HepG2 (cell line): ENCODE measurements at regions not wholly inside any gene's neighbourhood (a gene's known extent, or its start where the extent isn't known, plus 50 kb on each side); places are given as distances from the start of the nearest gene placed in this dataset.

ENCODE experiments used
- ATAC-seq: fragments of 200-7000 bp; cut with Tn5 transposase; 3 replicates; pipeline ENCODE4 v1.9.1; 2020; ENCODE audit warnings: mild to moderate bottlenecking, moderate library complexity
- BruUV-seq: library from RNA; stranded (reverse); fragments of 400-500 nt; replicated peaks from 2 replicates; lab custom pipeline; 2021; lab: Mats Ljungman, UMichigan
- CTCF ChIA-PET: fragments of 300-600 bp; formaldehyde crosslinking; extraction: SDS; loops from one replicate; lab custom pipeline; 2021; ENCODE audit warnings: low total read pairs, inconsistent platforms, low intra/inter-chr PET ratio; lab: Yijun Ruan, JAX
- POLR2A ChIA-PET: fragments of 350-600 bp; sonication (Branson Sonifier 250); formaldehyde crosslinking; loops from one replicate; lab custom pipeline; 2020; ENCODE audit warnings: antibody characterized with exemption, inconsistent platforms; lab: Yijun Ruan, JAX
- DNase-seq: peaks from one replicate; pipeline ENCODE4 v3.0.0-alpha.2; 2015; ENCODE audit warnings: low spot score
- FAIRE-seq: peaks from 3 replicates; lab custom pipeline; 2011; peaks lifted over from hg19 to GRCh38; lab: Jason Lieb, UNC
- H2AFZ ChIP-seq: one replicate; pipeline ENCODE4 v1.6.1; 2011; ENCODE audit warnings: low read length, inconsistent platforms
- H3K27ac ChIP-seq: fragments of 300-600 bp; 3 replicates; pipeline ENCODE4 v1.8.0; 2011; ENCODE audit warnings: mixed run types, mild to moderate bottlenecking, mixed read lengths, low read length, inconsistent platforms; ENCODE audit not compliant: insufficient read depth; ENCODE audit errors: extremely low read length
- H3K27me3 ChIP-seq, 2 experiments: fragments of 200-600 bp in 1 of 2; 2 replicates in 1 of 2; 3 replicates in 1 of 2; pipeline versions ENCODE4 v1.6.0 to v1.8.0; 2011; ENCODE audit warnings: low read length in 2 of 2, mild to moderate bottlenecking in 2 of 2, moderate library complexity in 2 of 2, inconsistent platforms in 1 of 2; ENCODE audit not compliant: insufficient read depth in 2 of 2, control insufficient read depth in 1 of 2
- H3K36me3 ChIP-seq, 2 experiments: fragments of 200-600 bp in 1 of 2; replicated peaks in 1 of 2; 2 replicates in 1 of 2; 3 replicates in 1 of 2; pipeline versions ENCODE4 v1.5.1 to v1.8.0; 2011; ENCODE audit warnings: low read length in 2 of 2, inconsistent platforms in 1 of 2; ENCODE audit not compliant: insufficient read depth in 2 of 2, control insufficient read depth in 1 of 2
- H3K4me1 ChIP-seq: 2 replicates; pipeline ENCODE4 v1.5.1; 2012; ENCODE audit warnings: low read length, inconsistent platforms; ENCODE audit not compliant: insufficient read depth
- H3K4me2 ChIP-seq: 2 replicates; pipeline ENCODE4 v1.6.0; 2011; ENCODE audit warnings: low read depth, low read length, inconsistent platforms
- H3K4me3 ChIP-seq, 3 experiments: fragments of 200-600 bp in 1 of 3; sonication (generic), shearing (Covaris generic) in 1 of 3; replicated peaks in 1 of 3; 2 replicates each; pipeline ENCODE4 v1.5.1; 2011 to 2016; ENCODE audit warnings: low read length in 3 of 3, inconsistent platforms in 2 of 3, low read depth in 2 of 3, mild to moderate bottlenecking in 2 of 3, control low read depth in 1 of 3, mixed read lengths in 1 of 3; ENCODE audit not compliant: insufficient read depth in 1 of 3
- H3K79me2 ChIP-seq: one replicate; pipeline ENCODE4 v1.6.1; 2011; ENCODE audit warnings: low read length, inconsistent platforms; ENCODE audit not compliant: insufficient read depth
- H3K9ac ChIP-seq: 2 replicates; pipeline ENCODE4 v1.6.0; 2011; ENCODE audit warnings: mild to moderate bottlenecking, low read depth, low read length, inconsistent platforms; ENCODE audit not compliant: insufficient read depth
- H3K9me3 ChIP-seq: 2 replicates; pipeline ENCODE4 v1.5.1; 2012; ENCODE audit warnings: mild to moderate bottlenecking, low read length
- H4K20me1 ChIP-seq: 2 replicates; pipeline ENCODE4 v1.6.0; 2011; ENCODE audit warnings: inconsistent platforms, mild to moderate bottlenecking, low read length, moderate library complexity; ENCODE audit not compliant: insufficient read depth
- FOXP1 ChIP-seq, 2 experiments: fragments of 450-650 bp in 1 of 2; IDR thresholded peaks; 2 replicates each; pipeline ENCODE4 v1.6.1; 2017 to 2018; ENCODE audit warnings: antibody characterized with exemption in 1 of 2
- KDM1A ChIP-seq: IDR thresholded peaks from 2 replicates; pipeline ENCODE4 v1.6.1; 2016; ENCODE audit warnings: missing compliant biosample characterization
- RXRA ChIP-seq: sonication (generic); formaldehyde crosslinking; IDR thresholded peaks from 2 replicates; pipeline ENCODE4 v1.5.1; 2020; ENCODE audit warnings: missing genetic modification reagents
- ZNF790 ChIP-seq: sonication (generic); formaldehyde crosslinking; IDR thresholded peaks from 2 replicates; pipeline ENCODE4 v1.8.0; 2022; ENCODE audit warnings: missing genetic modification reagents, mild to moderate bottlenecking, borderline replicate concordance
- WGBS: methylation state at CpG from one replicate; pipeline ENCODE4 v1.1.6; 2017; ENCODE audit warnings: low lambda C conversion rate; 5-methylcytosine and 5-hydroxymethylcytosine counted together
- in situ Hi-C: cut with HindIII; loops from 2 replicates; pipeline ENCODE4 v1.10.0; 2017; ENCODE audit warnings: low pct_unique_long_range_greater_than_20kb; ENCODE audit not compliant: extremely low pct_ligation_motif_present
- intact Hi-C: fragments of 100-400 bp; cut with micrococcal nuclease; formaldehyde crosslinking; loops from one replicate; pipeline ENCODE4 v1.10.0; 2022; ENCODE audit not compliant: unreplicated experiment
- TF ChIP-seq, protein P1 (sequence below): sonication (generic); formaldehyde crosslinking; IDR thresholded peaks from 2 replicates; pipeline ENCODE4 v1.9.0; 2021; ENCODE audit warnings: mild to moderate bottlenecking, missing genetic modification reagents
- TF ChIP-seq, protein P2 (sequence below): sonication (generic); formaldehyde crosslinking; IDR thresholded peaks from 2 replicates; pipeline ENCODE4 v1.8.0; 2022; ENCODE audit warnings: mild to moderate bottlenecking, missing genetic modification reagents

DNA sequence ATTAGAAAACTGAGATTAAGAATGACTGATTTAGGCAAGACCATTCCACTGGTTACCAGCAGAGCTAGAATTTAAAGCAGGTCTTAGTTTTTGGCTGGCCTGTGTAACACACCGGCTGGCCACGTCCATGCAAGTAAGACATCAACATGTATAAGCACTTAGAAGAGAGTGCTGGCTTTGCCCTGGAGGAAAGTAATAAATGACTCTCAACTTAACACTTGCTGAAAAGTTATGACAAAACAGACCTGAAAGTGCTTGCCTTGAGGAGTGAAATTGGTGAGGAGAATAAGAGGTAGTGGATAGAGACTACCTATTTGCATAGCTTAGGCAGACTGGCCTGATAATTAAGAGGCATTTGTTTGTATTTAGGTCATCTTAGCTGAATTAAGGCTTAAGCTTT lies 165.7 kb upstream of the KCNJ3 start (continued):
- TF ChIP-seq, protein P1, sequence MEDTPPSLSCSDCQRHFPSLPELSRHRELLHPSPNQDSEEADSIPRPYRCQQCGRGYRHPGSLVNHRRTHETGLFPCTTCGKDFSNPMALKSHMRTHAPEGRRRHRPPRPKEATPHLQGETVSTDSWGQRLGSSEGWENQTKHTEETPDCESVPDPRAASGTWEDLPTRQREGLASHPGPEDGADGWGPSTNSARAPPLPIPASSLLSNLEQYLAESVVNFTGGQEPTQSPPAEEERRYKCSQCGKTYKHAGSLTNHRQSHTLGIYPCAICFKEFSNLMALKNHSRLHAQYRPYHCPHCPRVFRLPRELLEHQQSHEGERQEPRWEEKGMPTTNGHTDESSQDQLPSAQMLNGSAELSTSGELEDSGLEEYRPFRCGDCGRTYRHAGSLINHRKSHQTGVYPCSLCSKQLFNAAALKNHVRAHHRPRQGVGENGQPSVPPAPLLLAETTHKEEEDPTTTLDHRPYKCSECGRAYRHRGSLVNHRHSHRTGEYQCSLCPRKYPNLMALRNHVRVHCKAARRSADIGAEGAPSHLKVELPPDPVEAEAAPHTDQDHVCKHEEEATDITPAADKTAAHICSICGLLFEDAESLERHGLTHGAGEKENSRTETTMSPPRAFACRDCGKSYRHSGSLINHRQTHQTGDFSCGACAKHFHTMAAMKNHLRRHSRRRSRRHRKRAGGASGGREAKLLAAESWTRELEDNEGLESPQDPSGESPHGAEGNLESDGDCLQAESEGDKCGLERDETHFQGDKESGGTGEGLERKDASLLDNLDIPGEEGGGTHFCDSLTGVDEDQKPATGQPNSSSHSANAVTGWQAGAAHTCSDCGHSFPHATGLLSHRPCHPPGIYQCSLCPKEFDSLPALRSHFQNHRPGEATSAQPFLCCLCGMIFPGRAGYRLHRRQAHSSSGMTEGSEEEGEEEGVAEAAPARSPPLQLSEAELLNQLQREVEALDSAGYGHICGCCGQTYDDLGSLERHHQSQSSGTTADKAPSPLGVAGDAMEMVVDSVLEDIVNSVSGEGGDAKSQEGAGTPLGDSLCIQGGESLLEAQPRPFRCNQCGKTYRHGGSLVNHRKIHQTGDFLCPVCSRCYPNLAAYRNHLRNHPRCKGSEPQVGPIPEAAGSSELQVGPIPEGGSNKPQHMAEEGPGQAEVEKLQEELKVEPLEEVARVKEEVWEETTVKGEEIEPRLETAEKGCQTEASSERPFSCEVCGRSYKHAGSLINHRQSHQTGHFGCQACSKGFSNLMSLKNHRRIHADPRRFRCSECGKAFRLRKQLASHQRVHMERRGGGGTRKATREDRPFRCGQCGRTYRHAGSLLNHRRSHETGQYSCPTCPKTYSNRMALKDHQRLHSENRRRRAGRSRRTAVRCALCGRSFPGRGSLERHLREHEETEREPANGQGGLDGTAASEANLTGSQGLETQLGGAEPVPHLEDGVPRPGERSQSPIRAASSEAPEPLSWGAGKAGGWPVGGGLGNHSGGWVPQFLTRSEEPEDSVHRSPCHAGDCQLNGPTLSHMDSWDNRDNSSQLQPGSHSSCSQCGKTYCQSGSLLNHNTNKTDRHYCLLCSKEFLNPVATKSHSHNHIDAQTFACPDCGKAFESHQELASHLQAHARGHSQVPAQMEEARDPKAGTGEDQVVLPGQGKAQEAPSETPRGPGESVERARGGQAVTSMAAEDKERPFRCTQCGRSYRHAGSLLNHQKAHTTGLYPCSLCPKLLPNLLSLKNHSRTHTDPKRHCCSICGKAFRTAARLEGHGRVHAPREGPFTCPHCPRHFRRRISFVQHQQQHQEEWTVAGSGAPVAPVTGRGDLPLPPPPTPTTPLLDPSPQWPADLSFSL (CRISPR knock-in tag), result no peak
- TF ChIP-seq, protein P2, sequence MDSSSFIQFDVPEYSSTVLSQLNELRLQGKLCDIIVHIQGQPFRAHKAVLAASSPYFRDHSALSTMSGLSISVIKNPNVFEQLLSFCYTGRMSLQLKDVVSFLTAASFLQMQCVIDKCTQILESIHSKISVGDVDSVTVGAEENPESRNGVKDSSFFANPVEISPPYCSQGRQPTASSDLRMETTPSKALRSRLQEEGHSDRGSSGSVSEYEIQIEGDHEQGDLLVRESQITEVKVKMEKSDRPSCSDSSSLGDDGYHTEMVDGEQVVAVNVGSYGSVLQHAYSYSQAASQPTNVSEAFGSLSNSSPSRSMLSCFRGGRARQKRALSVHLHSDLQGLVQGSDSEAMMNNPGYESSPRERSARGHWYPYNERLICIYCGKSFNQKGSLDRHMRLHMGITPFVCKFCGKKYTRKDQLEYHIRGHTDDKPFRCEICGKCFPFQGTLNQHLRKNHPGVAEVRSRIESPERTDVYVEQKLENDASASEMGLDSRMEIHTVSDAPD, result no peak
- no peak for TF ChIP-seq ZNF790 (CRISPR knock-in tag)
- TF ChIP-seq, all 625 proteins: peak for 0

DNA sequence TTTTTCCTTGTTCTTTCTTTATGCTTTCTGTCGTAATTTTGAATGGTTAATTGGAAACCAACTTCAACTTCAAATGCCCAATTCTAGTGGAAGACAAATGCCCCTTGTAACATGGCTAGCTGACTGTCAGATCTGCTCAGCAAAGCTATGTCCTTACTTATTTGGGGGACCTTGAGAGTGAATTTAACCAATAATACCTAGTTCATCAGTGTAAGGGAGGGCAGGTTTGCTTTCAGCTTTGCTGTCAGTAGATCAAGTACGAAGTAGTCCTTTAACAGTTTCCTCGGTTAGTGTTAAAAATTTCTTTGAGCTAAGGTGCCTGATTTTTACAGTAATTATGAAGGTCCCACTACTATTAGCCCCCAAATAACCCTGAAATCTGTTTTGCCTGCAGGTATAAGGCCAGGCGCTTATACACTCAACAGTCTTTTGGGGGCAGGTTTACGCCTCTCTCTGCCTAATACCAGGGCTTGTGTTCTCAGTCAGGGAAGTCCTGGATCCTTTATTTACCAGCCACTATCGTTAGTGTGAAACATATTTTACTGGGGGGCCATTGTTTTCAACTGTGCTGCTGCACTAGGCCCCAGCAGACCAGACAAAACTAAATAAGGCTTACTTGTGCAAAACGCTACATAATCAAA lies 165.1 kb upstream of the KCNJ3 start:
- no peaks in the 10 kb centered on the region for H4K20me1 ChIP-seq
- H3K27ac ChIP-seq, result no peak overlapping the region
- DNase-seq (no peak), ATAC-seq (no peak), FAIRE-seq (no peak)
- H3K9me3 ChIP-seq, result no peaks in the 10 kb centered on the region
- CTCF ChIA-PET, result no interaction called here
- no peaks in the 10 kb centered on the region for H3K4me1 ChIP-seq
- H2AFZ ChIP-seq, result no peak overlapping the region
- TF ChIP-seq RXRA (CRISPR knock-in tag) (no peak), KDM1A (CRISPR knock-in tag) (no peak), FOXP1 (IDR thresholded peaks at IDR 0.05) (no peak), FOXP1 (CRISPR knock-in tag; IDR thresholded peaks at IDR 0.05) (no peak)
- TF ChIP-seq, all 625 proteins: peak for 0
- 47% methylated on average over 7 of the region's 7 CpGs for WGBS
- Histone ChIP-seq H3K9ac (no peak overlapping the region), H3K79me2 (no peaks in the 10 kb centered on the region), H3K4me2 (no peak overlapping the region), H3K4me3 (no peak overlapping the region), H3K27me3 (no peaks in the 10 kb centered on the region), H3K36me3 (no peaks in the 10 kb centered on the region)
- no TSS peak for BruUV-seq
- in situ Hi-C loops, result no loop called here
- intact Hi-C loops, result no loop called here
- POLR2A ChIA-PET, result no interaction called here
